ENCODE measurements at regions not wholly inside any gene's neighbourhood (a gene's known extent, or its start where the extent isn't known, plus 50 kb on each side); places are given as distances from the start of the nearest gene placed in this dataset.
"Not testable (repeated sequence)": the region's sequence is repeated elsewhere in the genome, so short reads cannot be mapped to it uniquely, and the experiment has no call there.

GRCh38 chr7:37545619-37546534 is 97.2 kb upstream of the ELMO1 start:
- TF ChIP-seq CTCF (IDR thresholded peaks at IDR 0.05) = no peak
- no peak overlapping the region for H3K4me3 ChIP-seq
- no peak overlapping the region for H3K27ac ChIP-seq
- no peak for DNase-seq (ENCODE audit: low spot score)

DNA sequence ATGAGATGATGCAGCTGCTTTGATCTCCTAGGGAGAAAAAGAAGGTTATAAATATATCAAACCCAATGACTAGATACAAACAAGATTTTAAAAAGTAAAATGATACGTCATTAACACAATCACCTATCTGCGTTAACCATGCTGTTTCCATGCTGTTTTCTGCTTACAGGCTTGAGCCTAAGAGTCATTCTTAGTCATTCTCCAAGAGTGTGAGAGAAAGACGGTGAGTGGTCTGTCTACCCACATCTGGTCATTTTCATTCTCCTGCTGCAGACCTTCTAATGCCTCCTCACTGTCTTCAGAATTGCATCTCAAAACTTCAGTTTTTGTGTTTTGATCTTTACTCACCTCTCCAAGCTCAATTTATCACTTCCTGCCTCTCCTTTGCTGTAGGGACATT is 98.0 kb upstream of the ELMO1 start:
- TF ChIP-seq CTCF (IDR thresholded peaks at IDR 0.05) = no peak
- no peak for DNase-seq (ENCODE audit: low spot score)
- Histone ChIP-seq H3K4me3 (no peak overlapping the region), H3K27ac (no peak overlapping the region)

DNA sequence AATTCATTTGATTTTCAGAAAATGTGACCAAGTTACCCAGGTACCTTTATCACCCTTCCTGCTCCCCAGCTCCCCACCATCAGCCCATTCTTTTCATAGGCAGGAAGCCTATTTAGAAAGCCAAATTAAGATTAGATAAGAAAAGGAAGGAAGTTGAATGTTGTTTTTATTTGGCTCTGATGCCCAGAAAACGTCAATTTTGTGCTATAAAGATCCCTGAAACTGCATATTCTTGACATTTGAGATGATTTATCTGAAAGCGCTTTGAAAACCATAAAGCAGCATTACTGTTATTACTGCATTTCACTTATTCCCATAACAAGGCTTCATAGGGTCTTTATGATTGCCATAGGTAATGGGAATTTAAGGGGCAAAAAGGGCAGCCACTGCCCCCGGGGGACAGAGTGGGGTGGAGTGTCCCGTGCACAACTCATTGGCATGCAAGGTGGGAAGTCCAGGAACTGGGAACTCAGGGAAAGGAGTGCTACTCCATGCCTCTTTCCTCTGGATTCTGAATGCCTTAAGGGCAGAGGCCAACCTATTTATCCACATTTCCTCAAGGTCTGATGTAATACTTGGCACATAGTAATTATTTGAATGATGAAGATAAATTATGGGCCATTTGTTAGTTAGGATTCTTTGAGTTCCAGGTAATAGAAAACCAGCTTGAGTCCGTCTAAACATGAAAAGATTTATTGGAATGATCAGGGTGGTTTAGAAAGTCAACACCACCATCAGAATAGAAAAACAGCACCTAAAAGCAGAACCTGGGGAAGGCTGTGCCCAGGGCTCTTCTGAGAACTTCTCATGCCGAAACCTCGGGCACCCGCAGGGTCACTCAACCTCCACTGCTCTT is 100.6 kb upstream of the ELMO1 start:
- TF ChIP-seq CTCF (IDR thresholded peaks at IDR 0.05) = no peak
- no peak for DNase-seq (ENCODE audit: low spot score)
- no peak overlapping the region for H3K4me3 ChIP-seq
- H3K27ac ChIP-seq = no peak overlapping the region

- H3K4me3 ChIP-seq = no peak overlapping the region
- TF ChIP-seq CTCF (IDR thresholded peaks at IDR 0.05) = no peak
- no peak overlapping the region for H3K27ac ChIP-seq
- DNase-seq (ENCODE audit: low spot score) = no peak
These were observed 101.8 kb upstream of the ELMO1 start for GRCh38 chr7:37550426-37550825.

DNA sequence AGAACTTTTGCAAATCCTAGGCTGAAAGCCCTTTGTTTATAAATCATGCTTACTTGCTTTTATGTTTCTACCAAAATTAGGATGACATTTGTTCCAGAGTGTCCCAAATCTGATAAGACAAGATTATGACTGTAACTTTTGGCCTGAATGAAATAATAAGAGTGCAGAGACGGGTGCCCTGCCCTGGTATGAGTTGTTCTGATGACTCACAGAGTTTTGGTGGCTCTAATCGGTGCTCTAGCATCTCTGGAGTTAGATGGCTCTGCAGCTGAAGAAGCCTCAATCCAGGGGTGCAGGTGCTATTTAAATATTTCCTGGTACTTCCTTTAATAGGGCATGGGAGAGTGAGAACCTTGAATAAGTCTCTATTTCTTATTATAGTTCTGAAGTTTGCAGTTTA is 102.2 kb upstream of the ELMO1 start:
- Histone ChIP-seq H3K27ac (no peak overlapping the region), H3K4me3 (no peak overlapping the region)
- DNase-seq (ENCODE audit: low spot score) = no peak
- no peak for TF ChIP-seq CTCF (IDR thresholded peaks at IDR 0.05)

DNA sequence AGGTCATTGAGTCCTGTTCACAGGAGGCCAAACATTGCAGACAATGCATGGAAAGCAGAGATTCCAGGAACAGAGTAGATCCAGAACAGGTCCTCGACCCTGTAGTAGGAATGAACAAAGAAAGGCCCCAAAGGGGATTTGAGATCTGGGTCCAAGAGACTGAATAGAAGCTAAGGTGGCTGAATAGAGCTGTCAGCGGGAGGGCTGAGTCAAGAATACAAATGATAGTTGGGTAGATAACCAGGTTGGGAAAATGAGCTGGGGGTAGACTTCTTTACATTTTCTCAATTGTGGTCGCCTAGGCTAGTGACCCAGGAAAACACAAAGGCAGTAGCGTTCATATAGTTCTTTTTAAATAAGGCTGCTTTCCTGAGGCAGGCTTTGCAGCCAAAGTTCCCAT is 103.4 kb upstream of the ELMO1 start:
- no peak overlapping the region for H3K4me3 ChIP-seq
- no peak overlapping the region for H3K27ac ChIP-seq
- no peak for DNase-seq (ENCODE audit: low spot score)
- TF ChIP-seq CTCF (IDR thresholded peaks at IDR 0.05) = no peak

DNA sequence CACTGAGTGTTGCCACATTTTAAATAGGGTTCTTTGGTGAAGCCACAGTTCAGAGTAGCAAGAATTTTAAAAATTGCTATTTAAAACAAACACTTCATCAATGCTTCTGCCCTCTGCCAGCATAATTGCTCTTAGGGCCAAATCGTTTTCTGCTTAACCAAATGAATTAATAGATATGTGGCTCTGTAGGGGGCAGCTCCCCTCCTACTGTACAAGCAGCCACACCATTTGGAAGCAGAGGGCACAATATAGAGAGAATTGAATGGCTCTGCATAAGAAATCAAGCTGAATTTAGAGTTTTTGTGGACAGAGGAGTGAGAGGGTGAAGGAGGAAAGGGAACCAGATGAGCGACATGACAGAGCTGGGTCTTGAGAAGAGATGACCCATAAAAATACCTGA is 103.8 kb upstream of the ELMO1 start:
- DNase-seq (ENCODE audit: low spot score); H3K4me3 ChIP-seq; H3K27ac ChIP-seq: not testable (repeated sequence)

All from coronary artery (tissue), 2 donors.